HEK293T (cell line): ENCODE measurements at regions not wholly inside any gene's neighbourhood (a gene's known extent, or its start where the extent isn't known, plus 50 kb on each side); places are given as distances from the start of the nearest gene placed in this dataset.

Experiments
- CTCF ChIA-PET: fragments of 350-600 bp; formaldehyde crosslinking; extraction: SDS; loops from one replicate; lab custom pipeline; 2021; ENCODE audit warnings: antibody characterized with exemption, inconsistent platforms; lab: Yijun Ruan, JAX
- POLR2A ChIA-PET: fragments of 350-600 bp; formaldehyde crosslinking; extraction: SDS; loops from one replicate; lab custom pipeline; 2020; ENCODE audit warnings: antibody characterized with exemption, inconsistent platforms; lab: Yijun Ruan, JAX
- DNase-seq: peaks from one replicate; pipeline ENCODE4 v3.0.0; 2012; ENCODE audit warnings: mixed read lengths; ENCODE audit errors: extremely low spot score
- ARNT ChIP-seq: fragments of 450-650 bp; IDR thresholded peaks from 2 replicates; pipeline ENCODE4 v1.6.1; 2017; ENCODE audit warnings: mild to moderate bottlenecking
- BHLHE40 ChIP-seq: fragments of 450-650 bp; IDR thresholded peaks from 2 replicates; pipeline ENCODE4 v1.6.1; 2016; ENCODE audit warnings: mild to moderate bottlenecking, moderate library complexity, borderline replicate concordance
- CTBP1 ChIP-seq: fragments of 450-650 bp; IDR thresholded peaks from 2 replicates; pipeline ENCODE4 v1.6.1; 2016; ENCODE audit warnings: borderline replicate concordance
- ELF4 ChIP-seq: fragments of 450-650 bp; IDR thresholded peaks from 2 replicates; pipeline ENCODE4 v1.6.1; 2017; ENCODE audit warnings: antibody characterized with exemption
- FOXA1 ChIP-seq: fragments of 450-650 bp; IDR thresholded peaks from 2 replicates; pipeline ENCODE4 v1.6.1; 2016; ENCODE audit warnings: mild to moderate bottlenecking
- FOXK2 ChIP-seq: fragments of 450-650 bp; IDR thresholded peaks from 2 replicates; pipeline ENCODE4 v1.6.1; 2016; ENCODE audit warnings: mild to moderate bottlenecking
- FOXM1 ChIP-seq: fragments of 450-650 bp; IDR thresholded peaks from 2 replicates; pipeline ENCODE4 v1.6.1; 2017; ENCODE audit warnings: mild to moderate bottlenecking, borderline replicate concordance
- HDGF ChIP-seq: fragments of 450-650 bp; IDR thresholded peaks from 2 replicates; pipeline ENCODE4 v1.6.1; 2017; ENCODE audit warnings: antibody characterized with exemption, borderline replicate concordance
- L3MBTL2 ChIP-seq: fragments of 450-650 bp; conservative IDR thresholded peaks from 2 replicates; pipeline ENCODE4 v1.6.1; 2016; ENCODE audit warnings: mild to moderate bottlenecking
- LEF1 ChIP-seq: fragments of 450-650 bp; IDR thresholded peaks from 2 replicates; pipeline ENCODE4 v1.6.1; 2017; ENCODE audit warnings: mild to moderate bottlenecking, borderline replicate concordance
- NFRKB ChIP-seq: fragments of 450-650 bp; IDR thresholded peaks from 2 replicates; pipeline ENCODE4 v1.6.1; 2016; ENCODE audit warnings: mild to moderate bottlenecking, moderate library complexity
- SP1 ChIP-seq: fragments of 450-650 bp; IDR thresholded peaks from 2 replicates; pipeline ENCODE4 v1.6.1; 2017
- SUZ12 ChIP-seq: fragments of 450-650 bp; IDR thresholded peaks from 2 replicates; pipeline ENCODE4 v1.6.1; 2016; ENCODE audit warnings: mild to moderate bottlenecking
- TARDBP ChIP-seq: fragments of 450-650 bp; IDR thresholded peaks from 2 replicates; pipeline ENCODE4 v1.6.1; 2016
- ZNF384 ChIP-seq: fragments of 450-650 bp; IDR thresholded peaks from 2 replicates; pipeline ENCODE4 v1.6.1; 2016
- TF ChIP-seq, protein P1 (sequence below): fragments of 450-650 bp; IDR thresholded peaks from 2 replicates; pipeline ENCODE4 v1.6.1; 2016

GRCh38 chr9:31637265-31637664 is 747.2 kb upstream of the ACO1 start:
- TF ChIP-seq NFRKB (no peak), L3MBTL2 (no peak), SUZ12 (no peak), TARDBP (no peak), ZNF384 (no peak), SP1 (no peak), HDGF (no peak), ELF4 (no peak), ARNT (no peak), FOXM1 (no peak), FOXK2 (no peak), FOXA1 (no peak), BHLHE40 (no peak), CTBP1 (no peak), LEF1 (no peak)
- TF ChIP-seq, protein P1, sequence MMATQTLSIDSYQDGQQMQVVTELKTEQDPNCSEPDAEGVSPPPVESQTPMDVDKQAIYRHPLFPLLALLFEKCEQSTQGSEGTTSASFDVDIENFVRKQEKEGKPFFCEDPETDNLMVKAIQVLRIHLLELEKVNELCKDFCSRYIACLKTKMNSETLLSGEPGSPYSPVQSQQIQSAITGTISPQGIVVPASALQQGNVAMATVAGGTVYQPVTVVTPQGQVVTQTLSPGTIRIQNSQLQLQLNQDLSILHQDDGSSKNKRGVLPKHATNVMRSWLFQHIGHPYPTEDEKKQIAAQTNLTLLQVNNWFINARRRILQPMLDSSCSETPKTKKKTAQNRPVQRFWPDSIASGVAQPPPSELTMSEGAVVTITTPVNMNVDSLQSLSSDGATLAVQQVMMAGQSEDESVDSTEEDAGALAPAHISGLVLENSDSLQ: no peak
- DNase-seq: no peak
- POLR2A ChIA-PET: no interaction called here
- CTCF ChIA-PET: no interaction called here

DNA sequence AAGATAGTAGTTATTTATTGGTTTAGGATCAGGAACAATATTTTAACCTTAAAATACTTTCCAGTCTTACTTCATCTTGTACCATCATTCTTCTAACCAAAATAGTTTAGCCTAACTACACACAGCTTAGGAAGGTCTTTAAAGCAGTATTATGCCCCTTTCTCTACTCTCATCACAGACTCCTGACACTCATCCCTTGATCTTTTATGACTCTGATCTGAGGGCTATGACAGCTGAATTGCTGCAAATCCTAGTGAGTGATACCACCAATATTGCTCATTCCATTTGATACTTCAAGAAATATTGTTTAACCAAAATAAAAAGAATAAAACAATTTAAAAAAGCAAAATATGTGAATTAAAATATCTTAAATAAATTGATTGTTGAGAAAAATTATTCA is 746.6 kb upstream of the ACO1 start:
- CTCF ChIA-PET: no interaction called here
- POLR2A ChIA-PET: no interaction called here
- no peak for TF ChIP-seq TARDBP
- no peak for TF ChIP-seq ELF4
- no peak for TF ChIP-seq ZNF384
- TF ChIP-seq, protein P1: no peak
- no peak for TF ChIP-seq FOXM1
- no peak for TF ChIP-seq CTBP1
- no peak for TF ChIP-seq SP1
- DNase-seq: no peak

DNA sequence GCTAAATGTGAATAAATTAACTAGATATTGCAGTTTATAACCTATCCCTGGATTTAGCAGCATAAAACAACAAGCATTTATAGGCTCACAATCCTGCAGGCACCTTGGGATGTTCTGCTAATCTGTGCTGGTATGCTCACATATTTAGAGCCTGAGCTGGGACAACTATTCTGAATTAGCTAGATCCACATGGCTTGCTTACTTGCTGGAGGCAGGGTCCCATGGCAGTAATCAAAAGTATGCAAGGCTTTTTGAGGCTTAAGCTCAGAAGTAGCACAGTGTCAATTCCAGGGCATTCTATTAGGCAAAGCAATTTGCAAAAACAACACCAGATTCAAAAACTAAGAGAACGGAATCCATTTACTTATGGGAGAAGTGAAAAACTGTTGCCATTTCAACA is 745.0 kb upstream of the ACO1 start:
- CTCF ChIA-PET: no interaction called here
- POLR2A ChIA-PET: no interaction called here
- no peak for DNase-seq
- TF ChIP-seq SUZ12 (no peak), ELF4 (no peak), SP1 (no peak), L3MBTL2 (no peak), ZNF384 (no peak), FOXA1 (no peak), LEF1 (no peak), BHLHE40 (no peak), FOXK2 (no peak), NFRKB (no peak), CTBP1 (no peak), HDGF (no peak), FOXM1 (no peak), ARNT (no peak), TARDBP (no peak)
- TF ChIP-seq, protein P1: no peak

DNA sequence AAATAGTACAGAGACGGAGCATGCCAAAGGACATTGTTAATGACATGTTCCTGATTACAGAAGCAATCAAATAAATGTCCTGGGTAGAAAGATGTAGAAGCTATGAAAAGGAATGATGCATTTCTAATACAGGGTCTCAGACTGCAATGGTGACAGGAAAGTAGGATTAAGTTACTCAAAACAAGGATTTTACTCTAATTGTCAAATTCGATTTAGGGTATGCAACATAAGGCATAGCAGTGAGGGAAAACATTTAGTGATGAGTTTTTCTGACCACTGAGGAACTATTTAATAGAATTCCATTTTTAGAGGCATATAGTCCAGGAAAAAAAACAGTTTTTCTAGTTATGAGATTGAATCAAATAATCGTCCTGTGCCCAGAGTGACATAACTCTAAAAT is 715.1 kb upstream of the ACO1 start:
- DNase-seq: no peak
- ChIA-PET CTCF (no interaction called here), POLR2A (no interaction called here)
- TF ChIP-seq SP1 (no peak), TARDBP (no peak), FOXA1 (no peak), NFRKB (no peak), CTBP1 (no peak), FOXK2 (no peak), LEF1 (no peak), BHLHE40 (no peak), ELF4 (no peak), FOXM1 (no peak), ZNF384 (no peak), SUZ12 (no peak), ARNT (no peak), L3MBTL2 (no peak), HDGF (no peak)
- TF ChIP-seq, protein P1: no peak

- no peak for DNase-seq
- TF ChIP-seq L3MBTL2: no peak
- TF ChIP-seq FOXA1: no peak
- no peak for TF ChIP-seq TARDBP
- TF ChIP-seq ARNT: no peak
- TF ChIP-seq SP1: no peak
- TF ChIP-seq NFRKB: no peak
- TF ChIP-seq, protein P1: no peak
- no peak for TF ChIP-seq FOXK2
- no peak for TF ChIP-seq FOXM1
- no peak for TF ChIP-seq CTBP1
- ChIA-PET CTCF (no interaction called here), POLR2A (no interaction called here)
Measured at GRCh38 chr9:31671011-31671410, 713.4 kb upstream of the ACO1 start.

DNA sequence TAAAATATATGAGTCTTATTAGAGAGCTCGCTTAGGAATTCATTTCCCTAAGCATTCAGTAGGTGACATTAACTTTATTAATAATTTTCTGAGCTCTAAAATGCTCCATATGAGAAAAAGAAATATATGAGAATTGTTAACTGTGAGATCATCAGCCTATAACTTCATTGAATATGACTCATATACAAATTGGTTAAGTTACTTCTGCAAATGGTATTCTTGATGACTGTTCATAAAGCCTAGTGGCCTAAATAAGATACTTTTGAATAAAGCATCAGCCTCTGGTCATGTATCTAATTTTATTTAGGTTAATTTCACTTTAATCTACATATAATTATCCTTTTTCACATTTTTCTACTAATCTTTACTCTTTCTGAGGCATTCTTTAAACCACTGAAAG is 710.2 kb upstream of the ACO1 start:
- no peak for DNase-seq
- no peak for TF ChIP-seq ZNF384
- TF ChIP-seq L3MBTL2: no peak
- no peak for TF ChIP-seq FOXM1
- TF ChIP-seq NFRKB: no peak
- no peak for TF ChIP-seq FOXA1
- TF ChIP-seq FOXK2: no peak
- TF ChIP-seq CTBP1: no peak
- no peak for TF ChIP-seq LEF1
- TF ChIP-seq ARNT: no peak
- TF ChIP-seq, protein P1: no peak
- TF ChIP-seq ELF4: no peak
- TF ChIP-seq SP1: no peak
- no peak for TF ChIP-seq HDGF
- no peak for TF ChIP-seq BHLHE40
- no peak for TF ChIP-seq TARDBP
- no peak for TF ChIP-seq SUZ12
- ChIA-PET CTCF (no interaction called here), POLR2A (no interaction called here)
